ENCODE measurements at regions not wholly inside any gene's neighbourhood (a gene's known extent, or its start where the extent isn't known, plus 50 kb on each side); places are given as distances from the start of the nearest gene placed in this dataset.

GRCh38 chr2:120875431-120875830 lies 139.8 kb downstream of the GLI2 start:
- no peaks in the 10 kb centered on the region for H3K36me3 Mint-ChIP-seq (ENCODE audit: low read depth)
- Histone ChIP-seq H3K4me1 (ENCODE audit: control insufficient read depth, insufficient read depth, low read length) (no peaks in the 10 kb centered on the region), H3K27me3 (ENCODE audit: control insufficient read depth, insufficient read depth, low read length, poor library complexity, severe bottlenecking) (no peaks in the 10 kb centered on the region), H3K36me3 (ENCODE audit: control insufficient read depth, insufficient read depth, low read length) (no peaks in the 10 kb centered on the region), H3K4me3 (ENCODE audit: low read length) (no peak overlapping the region), H3K27ac (ENCODE audit: low read depth, low read length) (peak overlapping the region; percentile 47), H3K9me3 (ENCODE audit: control insufficient read depth, low read length) (no peaks in the 10 kb centered on the region), H3K9ac (ENCODE audit: extremely low read depth, low read length, poor library complexity, severe bottlenecking) (no peak overlapping the region)
- no peaks in the 10 kb centered on the region for H3K9me3 Mint-ChIP-seq
- DNase-seq: no peak
- H3K27me3 Mint-ChIP-seq (ENCODE audit: insufficient read depth): no peaks in the 10 kb centered on the region
- H3K4me1 Mint-ChIP-seq: peaks cover 17% of the 10 kb centered on the region
- no peak overlapping the region for H3K4me3 Mint-ChIP-seq
- WGBS, 2 experiments (ENCODE audit: insufficient coverage in 1 of 2, insufficient read length in 1 of 2): 89 to 98% methylated on average over 9 to 11 of the region's 11 CpGs
- TF ChIP-seq, protein P1, sequence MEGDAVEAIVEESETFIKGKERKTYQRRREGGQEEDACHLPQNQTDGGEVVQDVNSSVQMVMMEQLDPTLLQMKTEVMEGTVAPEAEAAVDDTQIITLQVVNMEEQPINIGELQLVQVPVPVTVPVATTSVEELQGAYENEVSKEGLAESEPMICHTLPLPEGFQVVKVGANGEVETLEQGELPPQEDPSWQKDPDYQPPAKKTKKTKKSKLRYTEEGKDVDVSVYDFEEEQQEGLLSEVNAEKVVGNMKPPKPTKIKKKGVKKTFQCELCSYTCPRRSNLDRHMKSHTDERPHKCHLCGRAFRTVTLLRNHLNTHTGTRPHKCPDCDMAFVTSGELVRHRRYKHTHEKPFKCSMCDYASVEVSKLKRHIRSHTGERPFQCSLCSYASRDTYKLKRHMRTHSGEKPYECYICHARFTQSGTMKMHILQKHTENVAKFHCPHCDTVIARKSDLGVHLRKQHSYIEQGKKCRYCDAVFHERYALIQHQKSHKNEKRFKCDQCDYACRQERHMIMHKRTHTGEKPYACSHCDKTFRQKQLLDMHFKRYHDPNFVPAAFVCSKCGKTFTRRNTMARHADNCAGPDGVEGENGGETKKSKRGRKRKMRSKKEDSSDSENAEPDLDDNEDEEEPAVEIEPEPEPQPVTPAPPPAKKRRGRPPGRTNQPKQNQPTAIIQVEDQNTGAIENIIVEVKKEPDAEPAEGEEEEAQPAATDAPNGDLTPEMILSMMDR (conservative IDR thresholded peaks at IDR 0.05): no peak
- no peak overlapping the region for H3K27ac Mint-ChIP-seq

GRCh38 chr2:120876526-120877280 lies 141.0 kb downstream of the GLI2 start:
- Mint-ChIP-seq H3K4me1 (peaks cover 17% of the 10 kb centered on the region), H3K36me3 (ENCODE audit: low read depth) (no peaks in the 10 kb centered on the region), H3K27ac (no peak overlapping the region), H3K27me3 (ENCODE audit: insufficient read depth) (no peaks in the 10 kb centered on the region), H3K4me3 (no peak overlapping the region), H3K9me3 (no peaks in the 10 kb centered on the region)
- DNase-seq: no peak
- H3K36me3 ChIP-seq (ENCODE audit: control insufficient read depth, insufficient read depth, low read length): no peaks in the 10 kb centered on the region
- H3K4me1 ChIP-seq (ENCODE audit: control insufficient read depth, insufficient read depth, low read length): no peaks in the 10 kb centered on the region
- H3K9me3 ChIP-seq (ENCODE audit: control insufficient read depth, low read length): no peaks in the 10 kb centered on the region
- 83 to 89% methylated on average over 7 to 11 of the region's 11 CpGs for WGBS, 2 experiments (ENCODE audit: insufficient coverage in 1 of 2, insufficient read length in 1 of 2)
- no peak overlapping the region for H3K9ac ChIP-seq (ENCODE audit: extremely low read depth, low read length, poor library complexity, severe bottlenecking)
- TF ChIP-seq, protein P1 (conservative IDR thresholded peaks at IDR 0.05): no peak
- H3K4me3 ChIP-seq (ENCODE audit: low read length): no peak overlapping the region
- no peaks in the 10 kb centered on the region for H3K27me3 ChIP-seq (ENCODE audit: control insufficient read depth, insufficient read depth, low read length, poor library complexity, severe bottlenecking)
- no peak overlapping the region for H3K27ac ChIP-seq (ENCODE audit: low read depth, low read length)

GRCh38 chr2:120877409-120877808 lies 141.7 kb downstream of the GLI2 start:
- no peak overlapping the region for H3K4me3 ChIP-seq (ENCODE audit: low read length)
- Mint-ChIP-seq H3K27me3 (ENCODE audit: insufficient read depth) (no peaks in the 10 kb centered on the region), H3K4me1 (peaks cover 17% of the 10 kb centered on the region), H3K27ac (no peak overlapping the region), H3K4me3 (no peak overlapping the region), H3K9me3 (no peaks in the 10 kb centered on the region), H3K36me3 (ENCODE audit: low read depth) (no peaks in the 10 kb centered on the region)
- H3K9ac ChIP-seq (ENCODE audit: extremely low read depth, low read length, poor library complexity, severe bottlenecking): no peak overlapping the region
- no peaks in the 10 kb centered on the region for H3K36me3 ChIP-seq (ENCODE audit: control insufficient read depth, insufficient read depth, low read length)
- TF ChIP-seq, protein P1 (conservative IDR thresholded peaks at IDR 0.05): no peak
- H3K27ac ChIP-seq (ENCODE audit: low read depth, low read length): no peak overlapping the region
- H3K9me3 ChIP-seq (ENCODE audit: control insufficient read depth, low read length): no peaks in the 10 kb centered on the region
- no peak for DNase-seq
- H3K4me1 ChIP-seq (ENCODE audit: control insufficient read depth, insufficient read depth, low read length): no peaks in the 10 kb centered on the region
- H3K27me3 ChIP-seq (ENCODE audit: control insufficient read depth, insufficient read depth, low read length, poor library complexity, severe bottlenecking): no peaks in the 10 kb centered on the region
- WGBS, 2 experiments (ENCODE audit: insufficient coverage in 1 of 2, insufficient read length in 1 of 2): 88 to 93% methylated on average over 5 to 7 of the region's 7 CpGs
